GM10248 (cell line): ENCODE measurements at regions not wholly inside any gene's neighbourhood (a gene's known extent, or its start where the extent isn't known, plus 50 kb on each side); places are given as distances from the start of the nearest gene placed in this dataset.

Experiments
- CTCF ChIA-PET: fragments of 300-600 bp; sonication (Branson Sonifier 250); formaldehyde crosslinking; extraction: SDS; loops from one replicate; lab custom pipeline; 2021; ENCODE audit warnings: antibody characterized with exemption; lab: Yijun Ruan, JAX
- POLR2A ChIA-PET: fragments of 350-650 bp; sonication (Branson Sonifier 250); formaldehyde crosslinking; extraction: SDS; loops from one replicate; lab custom pipeline; 2020; ENCODE audit warnings: antibody characterized with exemption; lab: Yijun Ruan, JAX
- DNase-seq: peaks from one replicate; pipeline ENCODE4 v3.0.0; 2012; ENCODE audit errors: extremely low spot score
- TF ChIP-seq, protein P1 (sequence below): IDR thresholded peaks from 2 replicates; pipeline ENCODE4 v1.5.1; 2012; ENCODE audit warnings: mild to moderate bottlenecking, low read depth; ENCODE audit errors: extremely low read depth, missing control alignments, control extremely low read depth

DNA sequence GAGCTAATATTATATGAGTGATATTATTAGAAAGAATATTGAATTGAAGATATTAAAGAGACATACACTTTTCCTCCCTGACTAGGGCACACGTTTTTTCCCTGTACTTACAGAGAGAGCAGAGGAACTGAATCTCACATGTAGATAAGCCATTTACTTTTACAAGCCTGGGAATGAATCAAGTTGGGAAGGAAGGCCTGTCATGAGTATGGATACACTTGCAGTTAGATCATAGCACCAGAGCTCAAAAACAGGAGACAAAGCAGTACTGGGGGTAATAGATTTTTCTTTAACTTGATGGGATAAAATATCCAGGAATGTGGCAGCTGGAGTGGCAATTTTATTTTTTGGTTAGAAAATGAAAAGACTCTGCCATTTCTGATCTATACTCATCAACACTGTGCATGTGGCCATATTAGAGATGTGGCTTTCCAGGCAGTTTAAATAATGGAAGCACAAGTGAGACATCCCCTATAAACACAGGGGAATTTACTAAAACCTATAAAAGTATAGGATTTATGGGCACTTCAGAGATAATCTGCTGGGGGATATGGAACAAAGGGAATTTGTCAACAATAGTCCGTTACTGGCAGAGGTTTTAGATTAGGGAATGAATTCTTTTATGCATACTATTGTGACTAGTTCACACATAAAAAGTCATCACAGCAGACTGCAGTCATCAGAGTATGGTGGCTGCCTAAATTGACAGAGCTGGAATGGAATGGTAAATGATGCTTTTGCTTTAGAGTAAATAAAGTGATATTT, 657.7 kb upstream of the MBL2 start:
- POLR2A ChIA-PET = no interaction called here
- DNase-seq = no peak
- TF ChIP-seq, protein P1, sequence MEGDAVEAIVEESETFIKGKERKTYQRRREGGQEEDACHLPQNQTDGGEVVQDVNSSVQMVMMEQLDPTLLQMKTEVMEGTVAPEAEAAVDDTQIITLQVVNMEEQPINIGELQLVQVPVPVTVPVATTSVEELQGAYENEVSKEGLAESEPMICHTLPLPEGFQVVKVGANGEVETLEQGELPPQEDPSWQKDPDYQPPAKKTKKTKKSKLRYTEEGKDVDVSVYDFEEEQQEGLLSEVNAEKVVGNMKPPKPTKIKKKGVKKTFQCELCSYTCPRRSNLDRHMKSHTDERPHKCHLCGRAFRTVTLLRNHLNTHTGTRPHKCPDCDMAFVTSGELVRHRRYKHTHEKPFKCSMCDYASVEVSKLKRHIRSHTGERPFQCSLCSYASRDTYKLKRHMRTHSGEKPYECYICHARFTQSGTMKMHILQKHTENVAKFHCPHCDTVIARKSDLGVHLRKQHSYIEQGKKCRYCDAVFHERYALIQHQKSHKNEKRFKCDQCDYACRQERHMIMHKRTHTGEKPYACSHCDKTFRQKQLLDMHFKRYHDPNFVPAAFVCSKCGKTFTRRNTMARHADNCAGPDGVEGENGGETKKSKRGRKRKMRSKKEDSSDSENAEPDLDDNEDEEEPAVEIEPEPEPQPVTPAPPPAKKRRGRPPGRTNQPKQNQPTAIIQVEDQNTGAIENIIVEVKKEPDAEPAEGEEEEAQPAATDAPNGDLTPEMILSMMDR = no peak
- CTCF ChIA-PET = no interaction called here

DNA sequence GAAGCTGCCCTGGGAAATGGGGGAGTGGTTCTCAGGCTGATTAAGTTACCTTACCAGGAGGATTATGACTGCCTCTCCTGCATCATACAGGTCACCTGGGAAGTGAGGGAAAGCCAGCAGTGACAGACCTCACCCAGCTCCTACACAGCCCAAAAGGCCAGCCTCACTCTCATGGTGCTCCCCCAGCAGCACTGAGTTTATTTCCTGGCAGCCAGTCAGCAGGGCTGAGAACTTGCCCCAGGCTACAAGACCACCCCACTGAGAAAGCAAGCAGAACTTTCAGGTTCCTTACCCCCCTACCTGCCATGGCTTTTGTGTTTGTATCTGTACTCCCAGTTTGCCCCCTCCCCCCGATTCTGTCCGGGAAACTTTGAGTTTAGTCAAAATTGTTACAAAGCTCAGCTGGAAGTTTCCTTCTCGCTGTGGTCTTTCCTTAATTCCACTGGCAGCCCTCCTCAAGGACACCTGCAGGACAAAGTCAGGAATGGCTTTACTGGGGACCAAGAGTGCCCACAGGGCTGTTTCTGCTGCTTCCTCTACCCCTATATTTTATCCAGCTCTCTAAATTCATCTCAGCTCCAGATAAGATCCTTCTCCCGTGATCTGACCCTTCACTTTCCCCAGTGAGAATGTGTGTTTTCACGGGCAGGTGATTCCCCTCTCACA, 649.8 kb upstream of the MBL2 start:
- CTCF ChIA-PET = no interaction called here
- DNase-seq = no peak
- TF ChIP-seq, protein P1 = no peak
- POLR2A ChIA-PET = no interaction called here

DNA sequence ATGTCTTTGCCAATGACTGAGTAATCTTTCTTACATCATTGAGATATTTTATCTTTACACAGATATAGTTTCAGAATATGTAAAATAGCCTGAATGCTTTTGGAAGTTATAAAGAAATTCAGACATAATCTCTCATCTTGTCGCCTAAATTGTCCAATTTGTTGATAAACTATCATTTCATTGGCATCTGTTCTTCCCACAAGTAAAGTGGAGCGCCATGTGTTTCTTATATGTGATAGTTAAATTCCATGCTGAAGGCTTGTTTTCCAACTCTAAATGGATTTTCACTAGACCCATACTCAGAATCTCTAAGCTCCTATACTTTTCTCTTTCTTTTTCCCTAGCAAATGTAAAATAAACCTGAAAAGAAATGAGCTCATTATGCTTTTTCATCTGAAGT, 640.1 kb upstream of the MBL2 start:
- CTCF ChIA-PET = interaction anchor here (2.1 kb wide), 1 partner anchor 14 kb away, joined by 7 read pairs; no protein-coding TSS in a partner anchor
- POLR2A ChIA-PET = no interaction called here
- no peak for DNase-seq
- TF ChIP-seq, protein P1 = no peak

DNA sequence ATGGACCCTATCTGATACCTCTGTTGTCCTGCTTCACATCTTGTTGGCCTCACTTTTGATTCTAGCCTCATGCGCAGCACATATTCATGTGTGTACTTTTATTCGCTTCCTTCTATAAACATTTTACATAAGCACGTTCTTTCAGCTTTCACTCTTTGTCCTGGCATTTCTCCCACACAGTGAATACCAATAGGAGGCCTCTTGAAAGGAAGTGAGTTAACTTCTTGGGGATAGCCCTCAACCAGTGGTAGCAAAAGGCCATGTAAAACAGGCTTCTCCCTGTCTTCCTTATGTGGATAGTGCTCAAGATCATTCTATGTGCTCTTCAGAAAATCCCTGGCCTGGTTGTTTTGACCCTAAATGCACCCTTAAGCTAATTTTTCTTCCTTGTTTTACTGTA, 633.9 kb upstream of the MBL2 start:
- DNase-seq = no peak
- CTCF ChIA-PET = no interaction called here
- POLR2A ChIA-PET = no interaction called here
- TF ChIP-seq, protein P1 = no peak

DNA sequence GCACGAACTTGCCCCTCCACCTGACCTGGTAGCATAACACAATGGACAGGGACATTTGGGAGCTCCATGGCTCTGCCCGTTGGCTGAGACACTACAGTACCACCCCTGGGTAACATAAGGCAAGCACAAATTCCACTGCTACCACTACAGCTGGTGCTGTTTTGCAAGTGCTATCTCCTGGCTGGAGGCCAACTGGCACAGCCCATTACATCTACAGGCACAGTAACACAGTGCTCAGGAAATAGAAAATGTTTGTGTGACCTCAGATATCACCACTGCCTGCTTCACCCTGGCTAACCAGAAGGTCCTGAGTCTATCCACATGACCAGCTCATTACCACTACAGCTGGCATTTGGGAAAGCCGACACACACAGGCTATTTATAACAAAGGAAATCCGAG, 631.1 kb upstream of the MBL2 start:
- POLR2A ChIA-PET = no interaction called here
- TF ChIP-seq, protein P1 = no peak
- DNase-seq = no peak
- CTCF ChIA-PET = interaction anchor here (1.3 to 1.4 kb wide), 2 partner anchors 10 to 20 kb away, joined by 3 read pairs; no protein-coding TSS in a partner anchor

DNA sequence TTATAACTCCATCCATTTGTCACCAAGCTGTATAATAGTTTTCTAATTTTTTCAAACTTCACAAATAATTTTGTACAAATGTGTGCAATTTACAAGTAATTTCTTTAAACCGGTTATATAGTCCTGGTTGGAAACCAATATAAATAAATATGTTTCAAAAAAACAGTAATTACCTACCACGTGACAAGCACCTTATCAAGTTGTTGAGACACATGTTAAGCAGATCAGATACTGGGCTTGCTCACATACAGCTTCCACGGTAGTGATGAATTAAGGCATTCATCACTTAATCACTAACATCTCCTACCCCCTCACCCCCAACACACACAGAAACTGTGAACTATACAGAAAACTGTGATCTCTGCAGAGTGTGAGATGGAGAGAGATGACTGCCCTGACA, 630.0 kb upstream of the MBL2 start:
- POLR2A ChIA-PET = no interaction called here
- DNase-seq = no peak
- CTCF ChIA-PET = interaction anchor here (1.1 to 1.3 kb wide), 2 partner anchors 12 to 14 kb away, joined by 3 read pairs; no protein-coding TSS in a partner anchor
- TF ChIP-seq, protein P1 = no peak
